WTC11 (cell line): ENCODE measurements at regions not wholly inside any gene's neighbourhood (a gene's known extent, or its start where the extent isn't known, plus 50 kb on each side); places are given as distances from the start of the nearest gene placed in this dataset.

Source experiments
- ATAC-seq: fragments of 200-7000 bp; cut with Tn5 transposase; 2 replicates; pipeline ENCODE4 v1.10.0; 2021; ENCODE audit warnings: mild to moderate bottlenecking, moderate library complexity
- CTCF ChIA-PET: fragments of 300-600 bp; sonication (Branson Sonifier 250); formaldehyde crosslinking; loops from one replicate; lab custom pipeline; 2021; ENCODE audit warnings: antibody characterized with exemption; lab: Charles Lee
- POLR2A ChIA-PET: fragments of 350-600 bp; sonication (Branson Sonifier 250); formaldehyde crosslinking; loops from one replicate; lab custom pipeline; 2021; ENCODE audit warnings: antibody characterized with exemption; lab: Charles Lee
- DNase-seq: peaks from one replicate; pipeline ENCODE4 v3.0.0; 2021; ENCODE audit warnings: low spot score
- H3K27ac Mint-ChIP-seq: 2 replicates; pipeline ENCODE4 v1.8.0; 2021; ENCODE audit warnings: mixed read lengths
- H3K27me3 Mint-ChIP-seq: 2 replicates; pipeline ENCODE4 v1.8.0; 2021; ENCODE audit warnings: low read depth, mild to moderate bottlenecking, moderate library complexity, mixed read lengths
- H3K36me3 Mint-ChIP-seq: 2 replicates; pipeline ENCODE4 v1.8.0; 2021; ENCODE audit warnings: mixed read lengths
- H3K4me1 Mint-ChIP-seq: 2 replicates; pipeline ENCODE4 v1.8.0; 2022; ENCODE audit warnings: mixed read lengths
- H3K4me3 Mint-ChIP-seq: 2 replicates; pipeline ENCODE4 v1.8.0; 2021; ENCODE audit warnings: mild to moderate bottlenecking, moderate library complexity, mixed read lengths
- H3K9me3 Mint-ChIP-seq: 2 replicates; pipeline ENCODE4 v1.8.0; 2021; ENCODE audit warnings: mixed read lengths
- CBFB ChIP-seq: sonication (generic); formaldehyde crosslinking; IDR thresholded peaks from 2 replicates; pipeline ENCODE4 v1.8.1; 2022; ENCODE audit warnings: mild to moderate bottlenecking, low read depth, missing genetic modification reagents
- CDX4 ChIP-seq: fragments of 250-450 bp; sonication (Bioruptor Pico); IDR thresholded peaks from 2 replicates; pipeline ENCODE4 v1.9.0; 2021; ENCODE audit warnings: moderate library complexity, mild to moderate bottlenecking, inconsistent platforms, borderline replicate concordance
- CREB1 ChIP-seq: sonication (generic); formaldehyde crosslinking; IDR thresholded peaks from 2 replicates; pipeline ENCODE4 v1.8.0; 2023; ENCODE audit warnings: mild to moderate bottlenecking, missing genetic modification reagents
- E2F4 ChIP-seq: sonication (generic); formaldehyde crosslinking; IDR thresholded peaks from 2 replicates; pipeline ENCODE4 v1.8.1; 2022; ENCODE audit warnings: low read depth, mild to moderate bottlenecking, moderate library complexity, missing genetic modification reagents, borderline replicate concordance
- E2F5 ChIP-seq: sonication (generic); formaldehyde crosslinking; IDR thresholded peaks from 2 replicates; pipeline ENCODE4 v1.8.1; 2022; ENCODE audit warnings: mild to moderate bottlenecking, moderate library complexity, missing genetic modification reagents
- ELF4 ChIP-seq: sonication (generic); formaldehyde crosslinking; IDR thresholded peaks from 2 replicates; pipeline ENCODE4 v1.8.1; 2022; ENCODE audit warnings: low read depth, mild to moderate bottlenecking, moderate library complexity, missing genetic modification reagents
- ESRRA ChIP-seq: sonication (generic); formaldehyde crosslinking; IDR thresholded peaks from 2 replicates; pipeline ENCODE4 v1.8.1; 2022; ENCODE audit warnings: mild to moderate bottlenecking, missing genetic modification reagents, borderline replicate concordance
- FOXJ3 ChIP-seq: sonication (generic); formaldehyde crosslinking; IDR thresholded peaks from 2 replicates; pipeline ENCODE4 v1.9.0; 2021; ENCODE audit warnings: missing genetic modification reagents, mild to moderate bottlenecking, borderline replicate concordance
- FOXK1 ChIP-seq: sonication (generic); formaldehyde crosslinking; IDR thresholded peaks from 2 replicates; pipeline ENCODE4 v1.8.0; 2022; ENCODE audit warnings: mild to moderate bottlenecking, moderate library complexity, missing genetic modification reagents
- IRF1 ChIP-seq: sonication (generic); formaldehyde crosslinking; IDR thresholded peaks from 2 replicates; pipeline ENCODE4 v1.8.0; 2023; ENCODE audit warnings: missing genetic modification reagents
- KAT7 ChIP-seq: sonication (generic); formaldehyde crosslinking; IDR thresholded peaks from 2 replicates; pipeline ENCODE4 v1.8.1; 2023; ENCODE audit warnings: missing genetic modification reagents, mild to moderate bottlenecking, borderline replicate concordance
- MXD4 ChIP-seq: fragments of 250-450 bp; sonication (Bioruptor Pico); IDR thresholded peaks from 2 replicates; pipeline ENCODE4 v1.8.0; 2021; ENCODE audit warnings: mild to moderate bottlenecking, moderate library complexity, borderline replicate concordance
- NFATC4 ChIP-seq: fragments of 250-450 bp; sonication (Bioruptor Pico); IDR thresholded peaks from 2 replicates; pipeline ENCODE4 v1.9.0; 2021; ENCODE audit warnings: mild to moderate bottlenecking
- NR1H2 ChIP-seq: sonication (generic); formaldehyde crosslinking; IDR thresholded peaks from 2 replicates; pipeline ENCODE4 v1.9.0; 2021; ENCODE audit warnings: mild to moderate bottlenecking, moderate library complexity, missing genetic modification reagents
- PRRX2 ChIP-seq: fragments of 250-450 bp; sonication (Bioruptor Pico); IDR thresholded peaks from 2 replicates; pipeline ENCODE4 v1.8.0; 2021; ENCODE audit warnings: mild to moderate bottlenecking
- RORB ChIP-seq: fragments of 250-450 bp; sonication (Bioruptor Pico); IDR thresholded peaks from 2 replicates; pipeline ENCODE4 v1.9.0; 2021; ENCODE audit warnings: mild to moderate bottlenecking
- SMAD4 ChIP-seq: sonication (generic); formaldehyde crosslinking; IDR thresholded peaks from 2 replicates; pipeline ENCODE4 v1.8.0; 2022; ENCODE audit warnings: mild to moderate bottlenecking, missing genetic modification reagents
- SOX15 ChIP-seq: fragments of 250-450 bp; sonication (Bioruptor Pico); IDR thresholded peaks from 2 replicates; pipeline ENCODE4 v1.9.0; 2021; ENCODE audit warnings: mild to moderate bottlenecking
- TP53 ChIP-seq: sonication (generic); formaldehyde crosslinking; IDR thresholded peaks from 2 replicates; pipeline ENCODE4 v1.8.1; 2023; ENCODE audit warnings: mild to moderate bottlenecking, missing genetic modification reagents
- ZNF138 ChIP-seq: sonication (generic); formaldehyde crosslinking; conservative IDR thresholded peaks from 2 replicates; pipeline ENCODE4 v1.8.1; 2022; ENCODE audit warnings: mild to moderate bottlenecking, moderate library complexity, missing genetic modification reagents
- ZNF219 ChIP-seq: sonication (generic); formaldehyde crosslinking; IDR thresholded peaks from 2 replicates; pipeline ENCODE4 v1.8.0; 2023; ENCODE audit warnings: missing genetic modification reagents, mild to moderate bottlenecking, borderline replicate concordance
- ZNF232 ChIP-seq: sonication (generic); formaldehyde crosslinking; IDR thresholded peaks from 2 replicates; pipeline ENCODE4 v1.8.0; 2022; ENCODE audit warnings: mild to moderate bottlenecking, missing genetic modification reagents
- ZNF423 ChIP-seq: fragments of 250-450 bp; sonication (Bioruptor Pico); IDR thresholded peaks from 2 replicates; pipeline ENCODE4 v2.1.2; 2022; ENCODE audit warnings: mild to moderate bottlenecking, moderate library complexity
- TF ChIP-seq, protein P1 (sequence below): sonication (generic); formaldehyde crosslinking; IDR thresholded peaks from 2 replicates; pipeline ENCODE4 v1.8.1; 2023; ENCODE audit warnings: mild to moderate bottlenecking, missing genetic modification reagents, borderline replicate concordance
- TF ChIP-seq, protein P2 (sequence below): fragments of 250-450 bp; sonication (Bioruptor Pico); IDR thresholded peaks from 2 replicates; pipeline ENCODE4 v2.1.2; 2022; ENCODE audit warnings: mild to moderate bottlenecking, moderate library complexity
- TF ChIP-seq, protein P3 (sequence below): fragments of 200-600 bp; IDR thresholded peaks from 2 replicates; pipeline ENCODE4 v1.8.0; 2022; ENCODE audit warnings: antibody characterized with exemption
- TF ChIP-seq, protein P4 (sequence below): sonication (generic); formaldehyde crosslinking; IDR thresholded peaks from 2 replicates; pipeline ENCODE4 v1.8.1; 2023; ENCODE audit warnings: mild to moderate bottlenecking, missing genetic modification reagents, moderate library complexity

GRCh38 chrX:116285501-116285900 lies 115.0 kb downstream of the AGTR2 start:
- CTCF ChIA-PET: no interaction called here
- Mint-ChIP-seq H3K9me3 (0 out of 2 replicates have a peak, but pooled peaks cover 5% of the 10 kb centered on the region), H3K36me3 (no peaks in the 10 kb centered on the region), H3K4me3 (no peak overlapping the region), H3K27me3 (no peaks in the 10 kb centered on the region; the same call in 1 of the 2 replicates)
- no peak for DNase-seq
- no peak for TF ChIP-seq ELF4
- no peak for TF ChIP-seq IRF1 (CRISPR knock-in tag)
- no peak for TF ChIP-seq E2F5 (CRISPR knock-in tag)
- TF ChIP-seq ESRRA (CRISPR knock-in tag): no peak
- TF ChIP-seq ZNF232 (CRISPR knock-in tag): no peak
- TF ChIP-seq CREB1 (CRISPR knock-in tag): no peak
- TF ChIP-seq PRRX2 (CRISPR knock-in tag): no peak
- TF ChIP-seq, protein P1, sequence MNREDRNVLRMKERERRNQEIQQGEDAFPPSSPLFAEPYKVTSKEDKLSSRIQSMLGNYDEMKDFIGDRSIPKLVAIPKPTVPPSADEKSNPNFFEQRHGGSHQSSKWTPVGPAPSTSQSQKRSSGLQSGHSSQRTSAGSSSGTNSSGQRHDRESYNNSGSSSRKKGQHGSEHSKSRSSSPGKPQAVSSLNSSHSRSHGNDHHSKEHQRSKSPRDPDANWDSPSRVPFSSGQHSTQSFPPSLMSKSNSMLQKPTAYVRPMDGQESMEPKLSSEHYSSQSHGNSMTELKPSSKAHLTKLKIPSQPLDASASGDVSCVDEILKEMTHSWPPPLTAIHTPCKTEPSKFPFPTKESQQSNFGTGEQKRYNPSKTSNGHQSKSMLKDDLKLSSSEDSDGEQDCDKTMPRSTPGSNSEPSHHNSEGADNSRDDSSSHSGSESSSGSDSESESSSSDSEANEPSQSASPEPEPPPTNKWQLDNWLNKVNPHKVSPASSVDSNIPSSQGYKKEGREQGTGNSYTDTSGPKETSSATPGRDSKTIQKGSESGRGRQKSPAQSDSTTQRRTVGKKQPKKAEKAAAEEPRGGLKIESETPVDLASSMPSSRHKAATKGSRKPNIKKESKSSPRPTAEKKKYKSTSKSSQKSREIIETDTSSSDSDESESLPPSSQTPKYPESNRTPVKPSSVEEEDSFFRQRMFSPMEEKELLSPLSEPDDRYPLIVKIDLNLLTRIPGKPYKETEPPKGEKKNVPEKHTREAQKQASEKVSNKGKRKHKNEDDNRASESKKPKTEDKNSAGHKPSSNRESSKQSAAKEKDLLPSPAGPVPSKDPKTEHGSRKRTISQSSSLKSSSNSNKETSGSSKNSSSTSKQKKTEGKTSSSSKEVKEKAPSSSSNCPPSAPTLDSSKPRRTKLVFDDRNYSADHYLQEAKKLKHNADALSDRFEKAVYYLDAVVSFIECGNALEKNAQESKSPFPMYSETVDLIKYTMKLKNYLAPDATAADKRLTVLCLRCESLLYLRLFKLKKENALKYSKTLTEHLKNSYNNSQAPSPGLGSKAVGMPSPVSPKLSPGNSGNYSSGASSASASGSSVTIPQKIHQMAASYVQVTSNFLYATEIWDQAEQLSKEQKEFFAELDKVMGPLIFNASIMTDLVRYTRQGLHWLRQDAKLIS: no peak
- no peak for TF ChIP-seq E2F4 (CRISPR knock-in tag)
- TF ChIP-seq, protein P2, sequence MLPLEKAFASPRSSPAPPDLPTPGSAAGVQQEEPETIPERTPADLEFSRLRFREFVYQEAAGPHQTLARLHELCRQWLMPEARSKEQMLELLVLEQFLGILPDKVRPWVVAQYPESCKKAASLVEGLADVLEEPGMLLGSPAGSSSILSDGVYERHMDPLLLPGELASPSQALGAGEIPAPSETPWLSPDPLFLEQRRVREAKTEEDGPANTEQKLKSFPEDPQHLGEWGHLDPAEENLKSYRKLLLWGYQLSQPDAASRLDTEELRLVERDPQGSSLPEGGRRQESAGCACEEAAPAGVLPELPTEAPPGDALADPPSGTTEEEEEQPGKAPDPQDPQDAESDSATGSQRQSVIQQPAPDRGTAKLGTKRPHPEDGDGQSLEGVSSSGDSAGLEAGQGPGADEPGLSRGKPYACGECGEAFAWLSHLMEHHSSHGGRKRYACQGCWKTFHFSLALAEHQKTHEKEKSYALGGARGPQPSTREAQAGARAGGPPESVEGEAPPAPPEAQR (CRISPR knock-in tag): no peak
- TF ChIP-seq ZNF219 (CRISPR knock-in tag): no peak
- no peak for TF ChIP-seq NFATC4 (CRISPR knock-in tag)
- no peak for TF ChIP-seq FOXJ3 (CRISPR knock-in tag)
- no peak for TF ChIP-seq SMAD4 (CRISPR knock-in tag)
- TF ChIP-seq, all 79 proteins: peak for 0
- no peak for ATAC-seq
- POLR2A ChIA-PET: no interaction called here
- Mint-ChIP-seq H3K27ac (no peak overlapping the region), H3K4me1 (peaks cover 27% of the 10 kb centered on the region)

DNA sequence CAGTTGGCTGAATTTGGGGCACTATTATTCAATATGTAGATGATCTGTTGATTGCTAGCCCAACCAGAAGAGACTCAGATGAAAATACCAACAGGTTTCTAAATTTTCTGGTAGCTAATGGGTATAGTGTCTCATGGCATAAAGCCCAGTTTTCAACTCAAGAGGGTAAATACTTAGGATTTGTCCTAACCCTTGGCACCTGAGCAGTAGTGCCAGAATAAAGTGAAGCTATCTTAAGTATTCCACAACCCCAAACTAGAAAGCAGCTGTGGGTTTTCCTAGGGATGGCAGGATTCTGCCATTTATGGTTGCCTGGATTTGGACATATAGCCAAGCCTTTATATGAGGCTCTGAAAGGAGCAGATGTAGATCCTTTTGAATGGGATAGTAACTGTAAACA lies 119.0 kb downstream of the AGTR2 start:
- Mint-ChIP-seq H3K27ac (no peak overlapping the region), H3K4me1 (peaks cover 22% of the 10 kb centered on the region), H3K27me3 (no peaks in the 10 kb centered on the region), H3K36me3 (no peaks in the 10 kb centered on the region), H3K9me3 (no peaks in the 10 kb centered on the region), H3K4me3 (no peak overlapping the region)
- CTCF ChIA-PET: no interaction called here
- POLR2A ChIA-PET: no interaction called here
- DNase-seq (no peak), ATAC-seq (no peak)
- TF ChIP-seq CBFB (CRISPR knock-in tag) (no peak), CDX4 (CRISPR knock-in tag) (no peak), KAT7 (CRISPR knock-in tag) (no peak), ZNF138 (CRISPR knock-in tag) (no peak), NR1H2 (no peak), RORB (CRISPR knock-in tag) (no peak), ZNF423 (CRISPR knock-in tag) (no peak), TP53 (CRISPR knock-in tag) (no peak), SOX15 (CRISPR knock-in tag) (no peak), PRRX2 (CRISPR knock-in tag) (no peak), FOXK1 (no peak), MXD4 (no peak)
- TF ChIP-seq, protein P3, sequence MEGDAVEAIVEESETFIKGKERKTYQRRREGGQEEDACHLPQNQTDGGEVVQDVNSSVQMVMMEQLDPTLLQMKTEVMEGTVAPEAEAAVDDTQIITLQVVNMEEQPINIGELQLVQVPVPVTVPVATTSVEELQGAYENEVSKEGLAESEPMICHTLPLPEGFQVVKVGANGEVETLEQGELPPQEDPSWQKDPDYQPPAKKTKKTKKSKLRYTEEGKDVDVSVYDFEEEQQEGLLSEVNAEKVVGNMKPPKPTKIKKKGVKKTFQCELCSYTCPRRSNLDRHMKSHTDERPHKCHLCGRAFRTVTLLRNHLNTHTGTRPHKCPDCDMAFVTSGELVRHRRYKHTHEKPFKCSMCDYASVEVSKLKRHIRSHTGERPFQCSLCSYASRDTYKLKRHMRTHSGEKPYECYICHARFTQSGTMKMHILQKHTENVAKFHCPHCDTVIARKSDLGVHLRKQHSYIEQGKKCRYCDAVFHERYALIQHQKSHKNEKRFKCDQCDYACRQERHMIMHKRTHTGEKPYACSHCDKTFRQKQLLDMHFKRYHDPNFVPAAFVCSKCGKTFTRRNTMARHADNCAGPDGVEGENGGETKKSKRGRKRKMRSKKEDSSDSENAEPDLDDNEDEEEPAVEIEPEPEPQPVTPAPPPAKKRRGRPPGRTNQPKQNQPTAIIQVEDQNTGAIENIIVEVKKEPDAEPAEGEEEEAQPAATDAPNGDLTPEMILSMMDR: no peak
- TF ChIP-seq, protein P4, sequence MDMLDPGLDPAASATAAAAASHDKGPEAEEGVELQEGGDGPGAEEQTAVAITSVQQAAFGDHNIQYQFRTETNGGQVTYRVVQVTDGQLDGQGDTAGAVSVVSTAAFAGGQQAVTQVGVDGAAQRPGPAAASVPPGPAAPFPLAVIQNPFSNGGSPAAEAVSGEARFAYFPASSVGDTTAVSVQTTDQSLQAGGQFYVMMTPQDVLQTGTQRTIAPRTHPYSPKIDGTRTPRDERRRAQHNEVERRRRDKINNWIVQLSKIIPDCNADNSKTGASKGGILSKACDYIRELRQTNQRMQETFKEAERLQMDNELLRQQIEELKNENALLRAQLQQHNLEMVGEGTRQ (CRISPR knock-in tag): no peak
